GM21737 (cell line): ENCODE measurements at regions not wholly inside any gene's neighbourhood (a gene's known extent, or its start where the extent isn't known, plus 50 kb on each side); places are given as distances from the start of the nearest gene placed in this dataset.

Experiments used
- ATAC-seq: cut with Tn5 transposase; IDR thresholded peaks from one replicate; pipeline ENCODE4 v1.9.1; 2021; ENCODE audit warnings: mild to moderate bottlenecking, moderate library complexity; ENCODE audit not compliant: unreplicated experiment

- ATAC-seq: no peak
These were observed 53.5 kb upstream of the TSHZ3 start for GRCh38 chr19:31402529-31403316.

- no peak for ATAC-seq
These were observed 56.9 kb upstream of the TSHZ3 start for GRCh38 chr19:31406106-31406505.

DNA sequence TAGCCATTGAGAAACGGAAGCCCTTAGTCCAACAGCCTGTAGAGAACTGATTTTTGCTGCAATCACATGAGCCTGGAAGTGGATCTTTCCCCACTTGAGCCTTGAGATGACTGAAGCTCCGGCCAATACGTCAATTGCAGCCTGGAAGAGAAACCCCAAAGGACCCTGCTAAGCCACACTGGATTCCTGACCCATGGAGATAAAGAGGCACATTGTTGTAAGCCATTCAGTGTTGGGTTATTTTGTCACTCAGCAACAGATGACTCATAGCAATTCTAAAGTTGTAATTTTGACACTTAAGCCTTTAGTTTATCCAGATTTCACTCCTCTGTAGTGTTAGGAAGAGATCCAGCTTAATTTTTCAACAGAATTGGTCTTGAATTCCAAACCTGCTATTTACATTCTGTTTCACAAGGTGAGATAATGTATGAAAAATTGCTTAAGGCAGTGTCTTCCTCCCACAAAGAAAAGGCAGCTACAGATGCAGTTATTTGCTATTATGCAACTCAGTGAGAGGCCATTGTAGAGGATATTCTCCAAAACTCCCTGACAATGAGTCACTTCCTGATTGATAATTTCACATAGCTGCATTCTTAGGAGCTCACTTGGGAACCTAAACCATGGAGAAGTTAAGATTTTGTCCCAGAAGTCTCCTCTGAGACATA, 59.4 kb upstream of the TSHZ3 start:
- ATAC-seq: no peak

DNA sequence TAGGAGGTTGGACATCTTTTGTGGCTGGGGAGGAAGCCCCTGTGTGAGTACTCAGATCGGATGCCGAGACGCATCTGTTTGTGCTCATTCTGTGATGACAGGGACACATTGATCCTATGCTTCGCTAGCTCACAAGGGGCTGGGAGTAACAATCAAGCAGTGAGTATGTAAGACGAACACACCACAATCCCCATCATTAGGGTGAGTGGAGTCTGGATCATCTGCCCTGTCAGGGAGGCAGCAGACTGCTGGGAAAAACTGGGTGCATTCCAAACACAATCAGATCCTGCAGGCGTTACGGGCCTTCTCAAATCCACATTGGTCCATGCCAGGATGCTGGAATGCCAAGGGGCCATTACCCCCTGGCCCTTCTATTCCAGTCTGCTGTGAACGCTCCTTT, 64.1 kb upstream of the TSHZ3 start:
- ATAC-seq: no peak

- ATAC-seq: no peak
These were observed 66.1 kb upstream of the TSHZ3 start for GRCh38 chr19:31415322-31415721.

DNA sequence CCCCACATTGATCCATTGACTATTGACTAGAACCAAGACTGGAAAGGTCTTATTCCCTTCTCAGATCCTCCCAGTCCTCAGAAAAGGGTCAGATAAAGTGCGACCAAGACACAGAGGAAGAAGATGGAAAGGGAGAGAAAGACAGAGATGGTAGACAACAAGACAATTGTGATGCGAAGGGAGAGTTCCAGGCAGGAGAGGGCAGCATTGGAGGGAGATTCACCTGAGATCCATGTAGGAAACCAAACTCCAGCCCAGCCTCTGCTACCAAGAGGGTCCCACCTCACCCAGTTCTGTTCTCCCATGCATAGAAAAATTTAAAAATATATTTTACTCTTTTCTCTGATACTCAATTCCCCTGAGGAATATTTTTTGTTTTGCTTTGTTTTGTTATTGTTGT, 67.3 kb upstream of the TSHZ3 start:
- no peak for ATAC-seq

DNA sequence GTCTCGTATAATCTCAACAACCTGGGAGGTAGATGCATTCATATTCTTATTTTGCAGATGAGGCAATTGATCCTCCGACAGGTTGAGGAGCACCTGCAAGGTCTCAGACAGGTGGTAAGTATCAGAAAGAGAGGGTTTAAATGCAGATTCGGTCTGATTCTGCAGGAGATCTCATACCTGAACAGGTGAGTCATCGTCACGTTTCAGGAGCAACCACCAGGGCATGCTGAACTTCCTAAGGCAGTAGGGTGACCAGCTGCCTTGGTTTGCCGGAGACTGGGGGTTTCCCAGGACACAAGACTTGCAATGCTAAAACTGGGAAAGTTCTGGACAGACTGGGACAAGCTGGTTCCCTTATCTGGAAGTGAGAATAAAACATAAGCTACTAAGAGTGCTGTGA, 68.8 kb upstream of the TSHZ3 start:
- ATAC-seq: no peak

- ATAC-seq: no peak
These were observed 69.6 kb upstream of the TSHZ3 start for GRCh38 chr19:31418692-31419430.

DNA sequence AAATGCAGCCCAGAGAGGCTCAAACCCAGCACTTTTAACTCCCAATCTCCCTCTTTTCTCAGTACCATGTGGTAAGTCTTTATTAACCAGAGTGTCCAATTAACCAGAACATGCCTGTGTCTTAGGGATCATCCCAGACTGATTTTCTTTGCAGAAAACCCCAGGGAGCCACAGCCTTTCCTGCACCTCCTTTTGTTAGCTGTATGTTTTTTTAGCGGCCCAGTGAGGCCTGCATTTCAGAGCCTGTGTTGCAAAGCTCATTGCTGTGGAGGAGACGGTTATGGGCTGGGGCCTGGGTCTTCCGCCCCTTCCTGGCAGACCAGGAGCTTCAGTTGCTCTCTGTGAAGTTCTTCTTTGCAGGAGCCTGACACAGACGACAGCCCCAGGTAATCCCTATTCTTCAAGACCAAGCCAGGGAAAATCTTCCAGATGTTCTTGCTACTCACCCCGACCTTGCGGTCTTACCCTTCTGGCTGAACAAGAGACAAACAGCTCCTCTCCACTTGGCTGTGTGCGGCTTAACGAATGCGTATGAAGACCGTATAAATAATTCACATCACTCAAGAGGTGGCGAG, 70.7 kb upstream of the TSHZ3 start:
- no peak for ATAC-seq

DNA sequence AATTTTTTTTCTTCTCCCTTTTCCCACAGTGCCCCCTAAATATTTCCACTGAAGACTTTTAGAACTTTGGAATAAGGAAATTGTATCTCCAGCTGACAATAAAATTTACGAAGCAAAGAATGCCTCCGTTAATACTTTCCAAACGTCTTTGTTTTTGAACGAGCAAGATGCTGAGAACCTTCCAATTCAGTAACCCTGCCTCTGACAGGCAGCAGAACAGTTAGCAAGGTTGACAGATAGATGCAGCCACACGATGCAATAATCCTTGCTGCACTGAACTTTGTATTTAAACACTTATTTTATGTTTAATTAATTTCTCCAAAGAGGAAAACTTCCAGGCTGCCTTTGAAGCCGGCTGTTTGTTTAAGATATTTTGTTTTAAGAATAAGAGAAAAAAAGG, 71.8 kb upstream of the TSHZ3 start:
- ATAC-seq: no peak

DNA sequence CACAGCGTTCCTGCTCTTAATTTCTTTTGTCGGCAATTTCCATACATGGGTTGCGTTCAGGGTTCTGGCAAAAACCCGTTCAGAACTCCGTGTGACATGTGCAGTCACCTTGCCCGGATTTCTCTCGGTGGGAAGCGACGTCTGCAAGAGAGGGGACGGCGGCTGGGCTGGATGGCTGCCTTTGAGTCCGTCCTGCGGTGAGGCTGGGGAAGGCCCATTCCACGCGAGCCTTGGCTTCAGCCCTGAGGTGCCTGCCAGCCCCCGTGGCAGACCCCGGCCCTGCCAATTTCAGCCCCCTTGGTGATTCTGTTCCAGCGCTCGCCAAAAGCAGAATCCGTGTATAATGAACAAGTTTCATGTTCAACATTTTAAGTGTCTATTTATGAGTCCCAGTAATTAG, 72.6 kb upstream of the TSHZ3 start:
- no peak for ATAC-seq

GRCh38 chr19:31423896-31424295, 74.7 kb upstream of the TSHZ3 start:
- ATAC-seq: no peak

- ATAC-seq: no peak
These were observed 75.8 kb upstream of the TSHZ3 start for GRCh38 chr19:31424861-31425620.

GRCh38 chr19:31427857-31428256, 78.6 kb upstream of the TSHZ3 start:
- no peak for ATAC-seq

DNA sequence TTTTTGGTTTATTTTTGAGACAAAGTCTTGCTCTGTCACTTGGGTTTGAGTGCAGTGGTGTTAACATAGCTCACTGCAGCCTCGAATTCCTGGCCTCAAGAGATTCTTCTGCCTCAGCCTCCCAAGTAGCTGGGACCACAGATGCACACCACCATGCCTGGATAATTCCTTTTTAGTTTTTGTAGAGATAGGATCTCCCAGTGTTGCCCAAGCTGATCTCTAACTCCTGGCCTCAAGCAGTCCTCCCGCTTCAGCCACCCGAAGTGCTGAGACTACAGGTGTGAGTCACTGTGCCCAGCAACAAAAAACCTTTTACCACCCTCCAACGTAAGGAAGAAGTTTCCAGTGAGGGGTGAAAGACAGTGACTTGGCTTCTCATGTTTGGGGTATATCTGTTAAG, 81.1 kb upstream of the TSHZ3 start:
- no peak for ATAC-seq

GRCh38 chr19:31432201-31432810, 83.1 kb upstream of the TSHZ3 start:
- no peak for ATAC-seq

- ATAC-seq: no peak
These were observed 87.0 kb upstream of the TSHZ3 start for GRCh38 chr19:31436121-31436776.

GRCh38 chr19:31438401-31439269, 89.4 kb upstream of the TSHZ3 start:
- no peak for ATAC-seq

- ATAC-seq: no peak
These were observed 90.0 kb upstream of the TSHZ3 start for GRCh38 chr19:31439270-31439573.
